T-cell (primary cell): ENCODE measurements at regions not wholly inside any gene's neighbourhood (a gene's known extent, or its start where the extent isn't known, plus 50 kb on each side); places are given as distances from the start of the nearest gene placed in this dataset.

Experiments used
- ATAC-seq, 4 experiments: fragments of 200-7000 bp in 3 of 4; fragments of 150-1000 bp in 1 of 4; cut with Tn5 transposase; replicated peaks in 1 of 4; 1 replicate in 3 of 4; 2 replicates in 1 of 4; pipeline ENCODE4 v1.10.0; 2021; ENCODE audit warnings: moderate library complexity in 3 of 4, mild to moderate bottlenecking in 2 of 4, moderate number of reproducible peaks in 1 of 4
- CTCF ChIA-PET, 2 donors: fragments of 300-600 bp; sonication (Branson Sonifier 250); formaldehyde crosslinking; loops; one replicate each; lab custom pipeline; 2022; ENCODE audit warnings: antibody characterized with exemption in 2 of 2; lab: Charles Lee
- POLR2A ChIA-PET, 2 donors: fragments of 300-600 bp; sonication (Branson Sonifier 250); formaldehyde crosslinking; loops; one replicate each; lab custom pipeline; 2022; ENCODE audit warnings: antibody characterized with exemption in 2 of 2; lab: Charles Lee
- DNase-seq, 35 experiments: peaks; one replicate each; pipeline versions ENCODE4 v3.0.0 to v3.0.0-alpha.2; 2013 to 2023
- H3K27ac ChIP-seq: one replicate; pipeline ENCODE4 v1.5.1; 2013; ENCODE audit warnings: low read length
- H3K27me3 ChIP-seq, 2 experiments: replicated peaks in 1 of 2; 1 replicate in 1 of 2; 2 replicates in 1 of 2; pipeline versions ENCODE4 v1.6.1 to v1.7.0; 2013; ENCODE audit warnings: low read length in 1 of 2, mixed read lengths in 1 of 2; ENCODE audit not compliant: control insufficient read depth in 2 of 2, insufficient read depth in 2 of 2; ENCODE audit errors: extremely low read depth in 1 of 2
- H3K36me3 ChIP-seq, 2 donors: 1 replicate in 1 of 2; 2 replicates in 1 of 2; pipeline versions ENCODE4 v1.6.1 to v1.7.0; 2013; ENCODE audit warnings: low read length in 1 of 2; ENCODE audit not compliant: control insufficient read depth in 2 of 2, insufficient read depth in 1 of 2; ENCODE audit errors: extremely low read depth in 1 of 2
- H3K4me1 ChIP-seq, 2 experiments: 1 replicate in 1 of 2; 2 replicates in 1 of 2; pipeline versions ENCODE4 v1.6.1 to v1.7.0; 2013; ENCODE audit warnings: low read length in 2 of 2, mixed read lengths in 1 of 2; ENCODE audit not compliant: insufficient read depth in 2 of 2, control insufficient read depth in 1 of 2; ENCODE audit errors: extremely low read depth in 1 of 2
- H3K4me3 ChIP-seq, 2 donors: 1 replicate in 1 of 2; 2 replicates in 1 of 2; pipeline versions ENCODE4 v1.5.1 to v1.7.0; 2013; ENCODE audit warnings: mild to moderate bottlenecking in 2 of 2, low read length in 1 of 2, moderate library complexity in 1 of 2; ENCODE audit not compliant: control insufficient read depth in 1 of 2; ENCODE audit errors: extremely low read depth in 1 of 2
- H3K9me3 ChIP-seq: 2 replicates; pipeline ENCODE4 v1.7.0; 2013
- H3K27ac Mint-ChIP-seq, 2 donors: one replicate each; pipeline ENCODE4 v1.8.0; 2020 to 2021; ENCODE audit warnings: mild to moderate bottlenecking in 2 of 2, mixed read lengths in 2 of 2
- H3K27me3 Mint-ChIP-seq, 2 donors: one replicate each; pipeline ENCODE4 v1.8.0; 2021 to 2022; ENCODE audit warnings: mixed read lengths in 2 of 2
- H3K36me3 Mint-ChIP-seq: one replicate; pipeline ENCODE4 v1.8.0; 2021; ENCODE audit warnings: mixed read lengths
- H3K4me1 Mint-ChIP-seq, 3 donors: one replicate each; pipeline ENCODE4 v1.8.0; 2020 to 2022; ENCODE audit warnings: mixed read lengths in 3 of 3, mild to moderate bottlenecking in 1 of 3
- H3K4me3 Mint-ChIP-seq, 3 donors: one replicate each; pipeline ENCODE4 v1.8.0; 2020 to 2022; ENCODE audit warnings: mild to moderate bottlenecking in 3 of 3, mixed read lengths in 3 of 3, moderate library complexity in 3 of 3
- H3K9me3 Mint-ChIP-seq, 3 donors: one replicate each; pipeline ENCODE4 v1.8.0; 2020 to 2022; ENCODE audit warnings: mixed read lengths in 3 of 3
- WGBS: methylation state at CpG from one replicate; pipeline ENCODE4 v1.1.5; 2013; ENCODE audit warnings: missing lambda C conversion rate; ENCODE audit not compliant: insufficient coverage; 5-methylcytosine and 5-hydroxymethylcytosine counted together

DNA sequence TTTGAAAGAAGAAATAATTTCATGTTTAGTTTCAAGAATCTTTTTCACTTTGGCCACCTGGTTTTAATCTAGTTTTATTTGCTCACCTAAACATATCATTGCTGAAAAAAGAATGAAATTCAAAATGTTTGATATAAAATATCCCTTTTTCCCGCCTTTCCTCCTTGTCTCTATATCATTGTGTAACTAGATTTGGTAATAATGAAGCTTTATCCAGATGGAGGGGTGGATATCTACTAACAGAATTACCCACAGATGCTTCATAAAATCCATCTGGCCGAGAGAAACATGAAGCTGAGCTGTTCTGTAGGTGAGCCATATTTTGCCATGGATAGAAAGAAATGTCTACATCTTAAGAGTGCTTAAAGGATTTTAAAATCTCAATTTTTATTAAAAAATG lies 214.7 kb downstream of the ICE1 start:
- no peak for ATAC-seq
- H3K4me3 Mint-ChIP-seq, result no peak overlapping the region
- Histone ChIP-seq H3K4me1 (no peaks in the 10 kb centered on the region), H3K27me3 (no peaks in the 10 kb centered on the region), H3K36me3 (no peaks in the 10 kb centered on the region), H3K9me3 (no peaks in the 10 kb centered on the region), H3K4me3 (no peak overlapping the region), H3K27ac (no peak overlapping the region)
- peaks cover 10 to 18% of the 10 kb centered on the region in 2 donors for H3K27me3 Mint-ChIP-seq
- no peak for DNase-seq
- H3K9me3 Mint-ChIP-seq, result no peaks in the 10 kb centered on the region
- no peaks in the 10 kb centered on the region for H3K4me1 Mint-ChIP-seq
- H3K27ac Mint-ChIP-seq, result no peak overlapping the region
- POLR2A ChIA-PET, result no interaction called here
- no peaks in the 10 kb centered on the region for H3K36me3 Mint-ChIP-seq
- WGBS, result no CpG with 5 or more reads among the region's 2 CpGs
- CTCF ChIA-PET, result no interaction called here

DNA sequence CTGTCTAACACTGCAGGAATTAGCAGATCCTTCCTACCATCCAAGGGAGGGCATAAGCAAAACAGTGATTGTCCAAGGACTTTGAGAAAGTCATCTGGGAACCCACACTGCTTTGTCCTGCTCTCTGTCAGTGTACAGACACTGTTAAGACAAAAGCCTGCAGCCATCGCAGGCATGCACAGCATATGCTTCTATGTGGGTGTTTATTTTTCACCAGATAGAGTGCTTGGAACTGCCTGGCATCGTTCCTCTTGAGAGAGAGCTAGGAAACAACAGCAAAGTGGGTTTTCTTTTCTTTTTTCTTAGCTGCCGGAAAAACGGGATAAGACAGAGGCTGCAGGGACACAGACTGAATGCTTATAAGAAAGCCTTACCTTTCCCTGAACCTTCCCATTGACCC lies 212.3 kb downstream of the ICE1 start:
- POLR2A ChIA-PET, result no interaction called here
- H3K4me3 Mint-ChIP-seq, result no peak overlapping the region

DNA sequence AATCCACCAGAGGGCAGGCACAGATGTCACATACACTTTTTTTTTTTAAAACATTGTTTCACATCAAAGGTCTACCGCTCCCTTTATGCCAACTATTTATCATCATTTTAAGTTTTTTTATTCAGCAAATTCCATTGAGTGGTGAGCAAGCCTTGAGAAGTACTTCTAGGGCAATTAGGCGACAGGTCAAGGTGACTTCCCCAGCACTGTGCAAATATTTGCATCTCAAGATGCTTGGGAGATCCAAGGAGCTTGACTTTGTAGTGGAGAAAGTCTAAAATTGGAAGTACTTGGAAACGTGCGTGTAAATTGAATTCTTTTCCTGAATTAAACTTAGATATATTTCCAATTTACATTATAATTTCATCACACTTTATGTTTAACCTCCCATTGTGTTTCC lies 211.1 kb downstream of the ICE1 start:
- H3K27ac ChIP-seq, result no peak overlapping the region
- WGBS, result 100% methylated on average over 1 of the region's 4 CpGs
- H3K4me3 ChIP-seq, result no peak overlapping the region
- H3K27me3 ChIP-seq, result peaks cover 0 to 4% of the 10 kb centered on the region in 2 experiments
- H3K9me3 ChIP-seq, result no peaks in the 10 kb centered on the region
- H3K36me3 ChIP-seq, result no peaks in the 10 kb centered on the region
- H3K4me3 Mint-ChIP-seq, result no peak overlapping the region
- POLR2A ChIA-PET, result no interaction called here
- ATAC-seq, result no peak
- no peak overlapping the region for H3K27ac Mint-ChIP-seq
- H3K4me1 ChIP-seq, result no peaks in the 10 kb centered on the region
- peaks cover 7 to 15% of the 10 kb centered on the region in 2 donors for H3K27me3 Mint-ChIP-seq
- H3K36me3 Mint-ChIP-seq, result no peaks in the 10 kb centered on the region
- CTCF ChIA-PET, result no interaction called here
- no peaks in the 10 kb centered on the region for H3K4me1 Mint-ChIP-seq
- H3K9me3 Mint-ChIP-seq, result no peaks in the 10 kb centered on the region
- no peak for DNase-seq

More for the DNA sequence above, 212.3 kb downstream of the ICE1 start:
- Mint-ChIP-seq H3K36me3 (no peaks in the 10 kb centered on the region), H3K9me3 (no peaks in the 10 kb centered on the region), H3K27me3 (peaks cover 9 to 14% of the 10 kb centered on the region in 2 donors), H3K27ac (no peak overlapping the region), H3K4me1 (no peaks in the 10 kb centered on the region)
- no peak overlapping the region for H3K27ac ChIP-seq
- no peak for DNase-seq
- WGBS, result 79% methylated on average over 3 of the region's 4 CpGs
- H3K36me3 ChIP-seq, result no peaks in the 10 kb centered on the region
- H3K9me3 ChIP-seq, result no peaks in the 10 kb centered on the region
- no peaks in the 10 kb centered on the region for H3K4me1 ChIP-seq
- CTCF ChIA-PET, result no interaction called here
- H3K4me3 ChIP-seq, result no peak overlapping the region
- H3K27me3 ChIP-seq, result peaks cover 0 to 4% of the 10 kb centered on the region in 2 experiments
- no peak for ATAC-seq

DNA sequence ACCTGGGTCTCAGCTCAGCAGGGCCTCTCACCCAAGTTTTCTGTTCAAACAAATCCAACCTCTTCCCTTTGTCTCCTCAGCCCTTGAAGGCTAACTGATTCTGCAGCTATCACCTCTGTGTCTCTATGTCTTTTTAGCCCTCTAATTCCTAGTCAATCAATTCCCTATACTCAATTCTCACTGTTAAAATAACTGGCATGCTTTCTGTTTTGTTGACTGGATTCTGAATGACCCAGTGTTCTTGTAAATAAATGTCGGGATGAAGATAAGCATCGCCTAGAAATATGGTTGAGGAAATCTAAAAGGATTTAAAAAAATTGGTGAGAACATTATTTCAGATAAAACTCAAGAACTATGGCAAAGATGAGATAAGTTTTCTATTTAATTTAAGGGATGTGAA lies 210.2 kb downstream of the ICE1 start:
- CTCF ChIA-PET, result no interaction called here
- no peak overlapping the region for H3K4me3 Mint-ChIP-seq

DNA sequence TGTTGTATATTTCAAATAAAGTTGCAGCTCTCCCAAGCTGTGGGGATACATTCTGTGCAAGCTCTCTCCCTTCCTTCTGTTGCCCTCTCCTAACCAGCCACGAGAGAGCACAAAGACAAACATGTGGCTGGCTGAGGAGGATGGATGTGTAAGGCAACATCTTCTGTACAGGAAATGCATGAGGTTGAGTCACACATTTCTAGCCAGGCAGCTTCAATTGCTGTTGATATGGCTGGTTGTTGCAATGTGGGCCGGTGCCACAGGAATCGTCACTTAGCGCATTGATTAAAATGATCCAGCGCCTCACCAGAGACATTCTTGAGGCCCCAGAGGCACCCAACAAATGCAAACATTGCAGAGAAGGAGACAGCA lies 207.1 kb downstream of the ICE1 start:
- CTCF ChIA-PET, result no interaction called here
- DNase-seq (no peak), ATAC-seq (no peak)
- no peaks in the 10 kb centered on the region for H3K4me1 ChIP-seq
- no peaks in the 10 kb centered on the region for H3K9me3 ChIP-seq
- H3K27me3 ChIP-seq, result peaks cover 0 to 8% of the 10 kb centered on the region in 2 experiments
- H3K36me3 Mint-ChIP-seq, result no peaks in the 10 kb centered on the region
- peaks cover 5 to 7% of the 10 kb centered on the region in 2 donors for H3K27me3 Mint-ChIP-seq
- WGBS, result 91% methylated on average over 4 of the region's 5 CpGs
- no peaks in the 10 kb centered on the region for H3K4me1 Mint-ChIP-seq
- H3K4me3 Mint-ChIP-seq, result no peak overlapping the region
- no peaks in the 10 kb centered on the region for H3K36me3 ChIP-seq
- POLR2A ChIA-PET, result interaction anchor here in 1 of 2 donors (0.6 kb wide), 1 partner anchor 36 kb away, joined by 3 read pairs; no protein-coding TSS in a partner anchor
- H3K27ac ChIP-seq, result no peak overlapping the region
- H3K9me3 Mint-ChIP-seq, result peaks cover 1 to 2% (median 1%) of the 10 kb centered on the region in 3 donors
- no peak overlapping the region for H3K27ac Mint-ChIP-seq
- no peak overlapping the region for H3K4me3 ChIP-seq

More for the DNA sequence above, 210.2 kb downstream of the ICE1 start:
- H3K9me3 Mint-ChIP-seq, result no peaks in the 10 kb centered on the region
- no peak overlapping the region for H3K27ac Mint-ChIP-seq
- Histone ChIP-seq H3K36me3 (no peaks in the 10 kb centered on the region), H3K27me3 (peaks cover 0 to 8% of the 10 kb centered on the region in 2 experiments), H3K4me3 (no peak overlapping the region), H3K9me3 (no peaks in the 10 kb centered on the region), H3K4me1 (no peaks in the 10 kb centered on the region), H3K27ac (no peak overlapping the region)
- no peaks in the 10 kb centered on the region for H3K4me1 Mint-ChIP-seq
- H3K27me3 Mint-ChIP-seq, result peaks cover 1 to 8% of the 10 kb centered on the region in 2 donors
- WGBS, result no CpG with 5 or more reads among the region's 2 CpGs
- POLR2A ChIA-PET, result no interaction called here
- H3K36me3 Mint-ChIP-seq, result no peaks in the 10 kb centered on the region
- ATAC-seq (no peak), DNase-seq (no peak)

DNA sequence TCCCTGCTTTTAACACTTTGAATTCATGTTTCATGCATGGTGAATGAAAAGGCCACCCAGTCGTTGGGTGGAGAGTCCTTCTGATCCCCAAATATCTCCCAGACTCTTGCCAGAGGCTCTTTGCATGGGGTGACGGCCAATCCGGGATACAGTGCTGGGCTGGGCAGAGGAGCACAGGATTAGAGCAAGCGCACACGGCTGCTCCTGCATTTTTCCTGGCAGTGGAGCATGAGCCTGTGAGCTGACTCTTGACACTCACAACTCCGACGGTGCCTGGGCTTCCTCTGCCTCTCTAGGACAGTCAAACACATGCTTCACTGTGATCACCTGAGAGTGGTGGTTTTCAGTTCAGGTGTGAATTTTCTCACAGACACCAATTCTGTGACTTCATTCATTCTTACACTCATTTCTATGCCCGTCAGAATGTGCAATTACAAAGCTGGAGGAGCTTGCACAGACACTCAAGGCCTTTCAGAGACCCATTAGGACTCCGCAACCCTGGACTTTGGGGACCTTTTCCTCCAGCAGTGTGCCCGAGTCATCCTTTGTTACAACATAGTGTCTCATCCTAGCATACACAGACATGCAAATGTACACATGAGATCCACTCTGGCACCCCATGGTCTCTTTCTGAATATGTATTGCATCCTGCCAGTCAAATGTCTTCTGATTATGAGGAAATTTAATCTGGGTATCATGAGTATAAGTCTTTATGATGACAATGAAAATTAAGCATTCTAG lies 206.6 kb downstream of the ICE1 start:
- Histone ChIP-seq H3K4me3 (no peak overlapping the region), H3K27me3 (peaks cover 0 to 8% of the 10 kb centered on the region in 2 experiments), H3K4me1 (no peaks in the 10 kb centered on the region), H3K9me3 (no peaks in the 10 kb centered on the region), H3K27ac (no peak overlapping the region), H3K36me3 (no peaks in the 10 kb centered on the region)
- Mint-ChIP-seq H3K36me3 (no peaks in the 10 kb centered on the region), H3K4me3 (no peak overlapping the region), H3K4me1 (no peaks in the 10 kb centered on the region), H3K27ac (no peak overlapping the region), H3K27me3 (peaks cover 5 to 7% of the 10 kb centered on the region in 2 donors), H3K9me3 (peaks cover 7% of the 10 kb centered on the region in 3 donors)
- POLR2A ChIA-PET, result no interaction called here
- DNase-seq (no peak), ATAC-seq (no peak)
- WGBS, result 83% methylated on average over 8 of the region's 10 CpGs
- CTCF ChIA-PET, result no interaction called here
